OCI-LY3 (cell line): ENCODE measurements at regions not wholly inside any gene's neighbourhood (a gene's known extent, or its start where the extent isn't known, plus 50 kb on each side); places are given as distances from the start of the nearest gene placed in this dataset.

Source experiments
- H2AFZ ChIP-seq: fragments of 200-600, 300-600 bp; shearing (Covaris generic); 2 replicates; pipeline ENCODE4 v1.6.0; 2014; ENCODE audit warnings: antibody characterized with exemption, low read depth, low read length
- H3K27ac ChIP-seq: fragments of 200-600, 300-600 bp; sonication (generic); 2 replicates; pipeline ENCODE4 v1.5.1; 2014; ENCODE audit warnings: mild to moderate bottlenecking, low read length, moderate library complexity, mixed read lengths
- H3K27me3 ChIP-seq: fragments of 200-600, 300-600 bp; sonication (generic); 2 replicates; pipeline ENCODE4 v1.6.1; 2014; ENCODE audit warnings: low read depth, low read length, mixed read lengths
- H3K36me3 ChIP-seq: fragments of 200-600, 300-600 bp; sonication (generic); replicated peaks from 2 replicates; pipeline ENCODE3; 2014; ENCODE audit warnings: low read depth, low read length, mixed read lengths
- H3K4me1 ChIP-seq: fragments of 300-600, 200-600 bp; sonication (generic); 2 replicates; pipeline ENCODE4 v1.6.1; 2014; ENCODE audit warnings: low read length, mixed read lengths
- H3K4me2 ChIP-seq: fragments of 200-600, 300-600 bp; sonication (generic); 2 replicates; pipeline ENCODE4 v1.6.1; 2014; ENCODE audit warnings: low read length, mixed read lengths
- H3K4me3 ChIP-seq: fragments of 300-600, 200-600 bp; sonication (generic); 2 replicates; pipeline ENCODE4 v1.5.1; 2014; ENCODE audit warnings: antibody characterized with exemption, mild to moderate bottlenecking, low read length, moderate library complexity
- H3K79me2 ChIP-seq: fragments of 300-600, 200-600 bp; shearing (Covaris generic); 2 replicates; pipeline ENCODE4 v1.6.1; 2014; ENCODE audit warnings: mild to moderate bottlenecking, low read length, mixed read lengths
- H3K9ac ChIP-seq: fragments of 300-600, 200-600 bp; shearing (Covaris generic); 2 replicates; pipeline ENCODE4 v1.6.0; 2014; ENCODE audit warnings: mild to moderate bottlenecking, low read length, moderate library complexity
- H3K9me3 ChIP-seq: fragments of 200-600, 300-600 bp; shearing (Covaris generic); 2 replicates; pipeline ENCODE4 v1.6.1; 2014; ENCODE audit warnings: low read length, mixed read lengths; ENCODE audit not compliant: insufficient read depth
- H4K20me1 ChIP-seq: fragments of 200-600, 300-600 bp; sonication (generic); 2 replicates; pipeline ENCODE4 v1.6.1; 2016; ENCODE audit warnings: low read length, mixed read lengths; ENCODE audit not compliant: insufficient read depth
- CTCF ChIP-seq: fragments of 200-600, 300-600 bp; sonication (generic); IDR thresholded peaks from 2 replicates; pipeline ENCODE4 v1.5.1; 2014; ENCODE audit warnings: antibody characterized with exemption, low read length, low read depth
- EZH2phosphoT487 ChIP-seq: fragments of 200-600 bp; shearing (Covaris generic); IDR thresholded peaks from 2 replicates; pipeline ENCODE4 v1.6.1; 2018; ENCODE audit warnings: antibody characterized with exemption, mixed run types, low read depth

DNA sequence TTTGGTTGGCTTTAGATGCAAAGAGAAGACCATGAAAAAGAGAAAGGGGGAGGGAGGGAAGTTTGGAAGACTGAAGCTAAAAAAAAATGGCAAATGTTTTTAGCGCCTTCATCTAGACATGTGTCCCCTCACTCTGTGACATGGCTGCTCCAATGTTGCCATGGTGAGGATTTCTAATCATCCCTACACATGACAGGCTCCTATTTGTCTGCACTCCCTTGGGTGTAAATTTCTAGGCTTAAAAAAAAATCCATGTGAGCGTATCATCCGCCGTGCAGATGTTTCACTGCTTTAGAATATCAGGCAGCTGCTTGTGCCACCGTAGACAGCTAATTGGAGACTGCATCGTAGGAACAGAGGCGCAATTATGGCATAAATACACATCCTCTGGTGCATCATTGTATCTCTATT, 761.1 kb upstream of the MMS22L start:
- no peaks in the 10 kb centered on the region for H3K4me1 ChIP-seq
- H3K4me2 ChIP-seq = no peak overlapping the region
- H3K27me3 ChIP-seq = no peaks in the 10 kb centered on the region

DNA sequence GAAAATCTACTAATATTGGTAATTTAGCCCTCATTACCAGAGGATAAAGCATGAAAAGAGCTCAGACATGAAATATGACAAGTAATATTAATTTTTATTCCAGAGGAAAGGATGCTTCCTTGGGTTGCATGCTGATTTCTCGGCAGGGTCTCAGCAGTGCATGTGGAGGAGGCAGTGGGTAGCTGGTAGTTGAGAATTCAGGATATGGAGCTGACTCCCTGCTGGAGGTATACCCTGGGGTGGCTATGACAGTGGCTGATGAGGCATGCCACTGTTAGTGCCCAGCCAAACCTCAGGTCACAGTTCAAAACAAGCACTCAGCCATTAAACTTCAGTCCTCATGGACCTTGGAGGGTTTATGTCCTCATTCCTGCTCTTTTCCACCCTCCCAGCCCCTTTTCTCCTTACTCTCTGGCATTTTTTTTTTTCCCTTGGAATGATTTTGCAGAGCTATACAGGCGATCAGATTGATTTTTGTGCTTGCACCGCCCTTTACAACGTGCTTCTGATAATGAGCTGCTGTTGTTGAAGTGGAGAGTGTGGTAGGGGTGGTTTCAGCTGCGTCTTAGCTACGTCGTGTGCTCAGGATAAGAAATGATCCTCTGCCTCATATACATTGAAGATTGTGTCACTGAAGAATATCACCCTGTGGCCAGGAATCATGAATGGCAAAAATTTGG, 761.9 kb upstream of the MMS22L start:
- Histone ChIP-seq H3K9ac (no peak overlapping the region), H3K4me3 (no peak overlapping the region), H3K9me3 (no peaks in the 10 kb centered on the region), H3K4me2 (no peak overlapping the region), H4K20me1 (no peaks in the 10 kb centered on the region), H3K36me3 (no peaks in the 10 kb centered on the region), H2AFZ (no peak overlapping the region), H3K4me1 (no peaks in the 10 kb centered on the region), H3K79me2 (no peaks in the 10 kb centered on the region), H3K27me3 (no peaks in the 10 kb centered on the region), H3K27ac (no peak overlapping the region)
- TF ChIP-seq CTCF (no peak), EZH2phosphoT487 (no peak)

More for the DNA sequence above, 761.1 kb upstream of the MMS22L start:
- H2AFZ ChIP-seq = no peak overlapping the region
- H3K9me3 ChIP-seq = no peaks in the 10 kb centered on the region
- no peaks in the 10 kb centered on the region for H4K20me1 ChIP-seq
- no peaks in the 10 kb centered on the region for H3K79me2 ChIP-seq
- no peaks in the 10 kb centered on the region for H3K36me3 ChIP-seq
- H3K4me3 ChIP-seq = no peak overlapping the region
- no peak overlapping the region for H3K27ac ChIP-seq
- H3K9ac ChIP-seq = no peak overlapping the region
- TF ChIP-seq EZH2phosphoT487 = no peak
- no peak for TF ChIP-seq CTCF

GRCh38 chr6:98047164-98047563, 764.1 kb upstream of the MMS22L start:
- H2AFZ ChIP-seq = no peak overlapping the region

GRCh38 chr6:98047871-98048270, 764.9 kb upstream of the MMS22L start:
- TF ChIP-seq CTCF (no peak), EZH2phosphoT487 (no peak)
- Histone ChIP-seq H3K4me1 (no peaks in the 10 kb centered on the region), H3K9ac (no peak overlapping the region)

More at GRCh38 chr6:98047164-98047563, 764.1 kb upstream of the MMS22L start:
- Histone ChIP-seq H3K4me3 (no peak overlapping the region), H3K4me2 (no peak overlapping the region), H3K4me1 (no peaks in the 10 kb centered on the region), H3K9ac (no peak overlapping the region), H3K79me2 (no peaks in the 10 kb centered on the region), H3K27ac (no peak overlapping the region), H3K27me3 (no peaks in the 10 kb centered on the region), H3K9me3 (no peaks in the 10 kb centered on the region), H3K36me3 (no peaks in the 10 kb centered on the region), H4K20me1 (no peaks in the 10 kb centered on the region)
- TF ChIP-seq EZH2phosphoT487 (no peak), CTCF (no peak)

More at GRCh38 chr6:98047871-98048270, 764.9 kb upstream of the MMS22L start:
- Histone ChIP-seq H3K9me3 (no peaks in the 10 kb centered on the region), H3K4me2 (no peak overlapping the region), H3K27me3 (no peaks in the 10 kb centered on the region), H3K27ac (no peak overlapping the region), H4K20me1 (no peaks in the 10 kb centered on the region), H3K79me2 (no peaks in the 10 kb centered on the region), H3K4me3 (no peak overlapping the region), H3K36me3 (no peaks in the 10 kb centered on the region), H2AFZ (no peak overlapping the region)
